ENCODE measurements at regions not wholly inside any gene's neighbourhood (a gene's known extent, or its start where the extent isn't known, plus 50 kb on each side); places are given as distances from the start of the nearest gene placed in this dataset.
A peak's percentile ranks its signal among the peaks of the same experiment; 100 is the strongest.
"Not testable (repeated sequence)": the region's sequence is repeated elsewhere in the genome, so short reads cannot be mapped to it uniquely, and the experiment has no call there.

DNA sequence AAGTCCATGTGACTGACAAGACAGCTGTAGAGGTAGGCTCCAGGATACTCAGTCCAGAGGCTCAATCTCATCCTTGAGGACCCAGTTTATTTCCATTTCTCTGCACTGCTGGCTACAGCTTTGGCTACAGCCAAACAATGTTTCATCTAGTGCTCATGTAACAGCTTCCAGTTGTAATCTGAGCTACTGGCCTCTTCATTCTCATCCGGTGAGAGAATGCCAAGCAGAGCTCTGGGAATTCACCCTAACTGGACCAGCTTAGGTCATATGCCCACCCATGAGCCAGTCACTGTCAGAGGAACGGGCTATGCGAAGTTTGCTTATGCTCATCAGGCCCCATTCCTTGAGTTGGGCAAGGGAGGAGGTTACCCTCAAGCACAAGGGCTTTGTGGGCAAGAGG lies 192.9 kb downstream of the EVX1 start:
- H3K4me3 ChIP-seq (ENCODE audit: low read depth, low read length): no peak overlapping the region
- peak; percentile 18 for DNase-seq (ENCODE audit: low read depth, low spot score)

DNA sequence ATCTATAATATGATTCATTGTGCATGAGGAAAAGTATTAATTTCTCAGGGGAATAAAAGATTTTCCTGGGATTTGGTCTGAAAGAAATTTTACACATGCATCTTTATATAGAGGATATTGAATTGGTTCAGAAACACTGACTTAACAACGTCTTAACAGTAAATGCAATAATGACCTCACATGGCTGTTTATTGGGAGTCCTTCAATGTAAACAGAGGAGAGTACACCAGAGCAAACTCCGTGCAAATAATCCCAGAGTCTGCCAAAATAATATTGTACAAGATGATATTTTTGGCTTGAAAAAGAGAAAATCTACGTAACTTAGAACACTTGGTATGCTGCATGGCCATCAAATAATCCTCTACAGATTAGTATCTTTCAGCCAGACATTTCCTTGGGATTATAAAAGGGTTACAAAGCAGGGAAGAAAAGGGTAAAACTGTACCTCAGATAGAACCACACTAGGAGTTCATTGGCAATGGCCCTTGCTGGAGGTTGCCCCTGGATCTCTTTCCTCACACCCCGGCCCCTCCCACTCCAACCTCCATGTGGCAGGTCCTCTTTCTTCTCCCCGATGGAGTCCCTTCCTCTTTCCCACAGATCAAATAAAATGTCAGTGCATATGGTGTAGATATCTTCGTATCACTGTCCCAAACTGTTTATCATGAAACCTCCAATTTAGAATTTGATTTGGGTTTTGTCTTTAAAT lies 196.4 kb downstream of the EVX1 start:
- in situ Hi-C loops (cut with HindIII; ENCODE audit: low sequenced_read_pairs): no loop called here
- no peak overlapping the region for H3K4me3 ChIP-seq (ENCODE audit: low read depth, low read length)
- TF ChIP-seq, protein P1, sequence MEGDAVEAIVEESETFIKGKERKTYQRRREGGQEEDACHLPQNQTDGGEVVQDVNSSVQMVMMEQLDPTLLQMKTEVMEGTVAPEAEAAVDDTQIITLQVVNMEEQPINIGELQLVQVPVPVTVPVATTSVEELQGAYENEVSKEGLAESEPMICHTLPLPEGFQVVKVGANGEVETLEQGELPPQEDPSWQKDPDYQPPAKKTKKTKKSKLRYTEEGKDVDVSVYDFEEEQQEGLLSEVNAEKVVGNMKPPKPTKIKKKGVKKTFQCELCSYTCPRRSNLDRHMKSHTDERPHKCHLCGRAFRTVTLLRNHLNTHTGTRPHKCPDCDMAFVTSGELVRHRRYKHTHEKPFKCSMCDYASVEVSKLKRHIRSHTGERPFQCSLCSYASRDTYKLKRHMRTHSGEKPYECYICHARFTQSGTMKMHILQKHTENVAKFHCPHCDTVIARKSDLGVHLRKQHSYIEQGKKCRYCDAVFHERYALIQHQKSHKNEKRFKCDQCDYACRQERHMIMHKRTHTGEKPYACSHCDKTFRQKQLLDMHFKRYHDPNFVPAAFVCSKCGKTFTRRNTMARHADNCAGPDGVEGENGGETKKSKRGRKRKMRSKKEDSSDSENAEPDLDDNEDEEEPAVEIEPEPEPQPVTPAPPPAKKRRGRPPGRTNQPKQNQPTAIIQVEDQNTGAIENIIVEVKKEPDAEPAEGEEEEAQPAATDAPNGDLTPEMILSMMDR (IDR thresholded peaks at IDR 0.05; ENCODE audit: low read depth, low read length): no peak
- no peak for DNase-seq (ENCODE audit: low read depth, low spot score)

More for the DNA sequence above, 192.9 kb downstream of the EVX1 start:
- in situ Hi-C loops (cut with HindIII; ENCODE audit: low sequenced_read_pairs): no loop called here
- TF ChIP-seq, protein P1 (IDR thresholded peaks at IDR 0.05; ENCODE audit: low read depth, low read length): no peak

DNA sequence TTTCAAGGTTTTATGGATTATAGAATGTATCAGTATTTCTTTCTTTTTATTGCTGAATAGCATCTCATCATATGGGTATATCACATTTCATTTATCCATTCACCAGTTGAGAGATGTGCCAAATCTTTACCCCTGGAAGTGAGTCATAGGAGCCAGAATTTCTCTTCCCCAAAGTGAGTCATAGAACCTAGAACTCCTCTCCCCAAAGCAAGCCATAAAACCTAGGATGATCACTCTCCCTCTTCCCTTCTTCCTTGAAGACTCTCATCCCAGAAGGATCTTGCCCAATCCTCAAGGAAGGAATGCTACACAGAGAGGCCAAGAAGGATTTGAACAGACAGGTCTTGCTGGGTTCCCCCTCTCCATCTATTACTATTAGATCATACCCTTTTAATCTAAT lies 199.9 kb downstream of the EVX1 start:
- DNase-seq (ENCODE audit: low read depth, low spot score): peak; percentile 25
- H3K4me3 ChIP-seq (ENCODE audit: low read depth, low read length): no peak overlapping the region
- TF ChIP-seq, protein P1 (IDR thresholded peaks at IDR 0.05; ENCODE audit: low read depth, low read length): no peak
- in situ Hi-C loops (cut with HindIII; ENCODE audit: low sequenced_read_pairs): no loop called here

- DNase-seq (ENCODE audit: low read depth, low spot score); H3K4me3 ChIP-seq (ENCODE audit: low read depth, low read length); in situ Hi-C loops (cut with HindIII; ENCODE audit: low sequenced_read_pairs): not testable (repeated sequence)
Measured at GRCh38 chr7:27449046-27449445, 206.4 kb downstream of the EVX1 start.

DNA sequence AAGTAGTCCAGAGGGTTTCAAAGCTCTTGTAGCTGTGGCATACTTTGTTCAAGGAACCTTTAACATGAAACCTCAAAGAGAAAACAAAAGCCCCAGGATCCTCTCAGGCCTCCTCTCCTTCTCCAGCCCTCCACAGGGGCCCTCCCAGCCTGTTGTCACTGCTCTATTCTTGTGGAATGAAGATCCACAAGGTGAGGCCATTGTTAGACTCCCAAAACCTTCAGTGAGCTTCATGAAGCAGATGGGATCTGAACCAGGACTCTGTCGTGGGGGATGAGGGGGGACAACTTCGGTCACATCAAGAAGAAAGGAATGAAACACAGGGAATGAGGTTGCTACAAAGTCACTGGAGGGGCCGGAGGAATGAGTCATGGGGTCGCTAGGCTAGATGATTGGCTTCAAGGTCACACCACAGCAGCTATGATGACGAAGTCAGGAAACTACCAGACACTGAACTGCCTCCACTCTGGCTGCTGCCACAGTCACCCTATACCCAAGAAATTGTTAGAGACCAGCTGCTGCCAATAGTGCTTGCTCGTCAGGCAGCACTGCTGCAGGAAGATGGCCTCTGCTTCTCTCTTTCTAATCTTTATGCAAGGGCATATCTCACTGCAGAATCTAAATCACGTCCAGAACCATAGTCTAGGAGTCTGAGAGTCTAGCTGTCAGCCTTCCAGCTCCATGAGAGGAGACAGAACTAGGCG lies 208.8 kb downstream of the HIBADH start:
- TF ChIP-seq, protein P1 (IDR thresholded peaks at IDR 0.05; ENCODE audit: low read depth, low read length): no peak
- DNase-seq (ENCODE audit: low read depth, low spot score): peak; percentile 84
- no peak overlapping the region for H3K4me3 ChIP-seq (ENCODE audit: low read depth, low read length)
- in situ Hi-C loops (cut with HindIII; ENCODE audit: low sequenced_read_pairs): no loop called here

- in situ Hi-C loops (cut with HindIII; ENCODE audit: low sequenced_read_pairs); DNase-seq (ENCODE audit: low read depth, low spot score); H3K4me3 ChIP-seq (ENCODE audit: low read depth, low read length): not testable (repeated sequence)
Measured at GRCh38 chr7:27457120-27457519, 205.6 kb downstream of the HIBADH start.

DNA sequence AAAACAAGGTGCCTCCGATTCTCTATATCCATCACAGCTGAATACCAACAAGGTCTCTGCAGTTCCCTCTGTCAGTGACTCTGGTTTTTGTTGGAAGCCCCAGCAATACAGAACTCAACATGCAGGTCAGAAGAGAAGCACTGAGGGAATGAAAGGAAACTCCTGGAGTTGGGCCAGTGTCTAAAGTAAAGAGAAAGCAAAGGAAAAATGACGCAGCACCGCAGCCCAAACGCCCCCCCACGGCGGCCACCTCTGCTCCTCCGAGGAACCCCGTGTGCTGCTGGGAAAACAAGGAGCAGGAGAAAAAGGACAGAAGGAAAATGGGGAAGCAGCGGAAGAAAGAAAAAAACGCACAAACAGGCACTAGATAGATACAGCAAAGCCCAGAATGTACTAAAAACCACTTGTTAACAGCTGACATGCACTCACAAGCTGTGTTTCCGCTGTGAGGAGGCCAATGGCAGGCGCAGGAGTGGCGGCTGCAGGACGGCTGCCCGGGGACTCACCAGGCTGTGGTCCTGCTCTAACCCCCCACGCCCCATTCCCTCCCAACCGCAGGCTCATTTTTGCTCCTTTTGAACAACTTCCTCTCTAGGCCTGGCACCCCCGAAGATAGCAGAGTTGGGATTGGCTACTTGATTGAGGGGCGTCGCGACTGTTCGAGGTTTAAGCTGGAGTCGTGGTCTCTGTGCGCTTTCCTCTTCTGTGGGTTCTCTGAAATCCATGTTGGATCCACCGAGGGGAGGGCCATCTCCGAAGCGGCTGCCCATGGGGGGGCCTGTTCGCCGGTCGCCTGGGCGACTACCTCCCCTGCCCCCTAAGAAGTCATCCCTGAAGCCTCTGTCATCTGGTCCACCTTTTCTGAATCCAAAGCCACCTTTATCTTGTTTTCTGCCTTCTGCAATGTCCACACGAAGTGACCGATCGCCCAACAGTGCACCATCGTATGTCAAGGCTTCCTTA lies 204.8 kb downstream of the HIBADH start:
- H3K4me3 ChIP-seq (ENCODE audit: low read depth, low read length); in situ Hi-C loops (cut with HindIII; ENCODE audit: low sequenced_read_pairs): not testable (repeated sequence)
- peak; percentile 54 for DNase-seq (ENCODE audit: low read depth, low spot score)
